GM19238 (cell line): ENCODE measurements at regions not wholly inside any gene's neighbourhood (a gene's known extent, or its start where the extent isn't known, plus 50 kb on each side); places are given as distances from the start of the nearest gene placed in this dataset.
"Not testable (repeated sequence)": the region's sequence is repeated elsewhere in the genome, so short reads cannot be mapped to it uniquely, and the experiment has no call there.

Experiments
- DNase-seq: peaks from one replicate; pipeline ENCODE4 v3.0.0; 2011; ENCODE audit warnings: low spot score; ENCODE audit not compliant: insufficient read length

- DNase-seq: no peak
Observed at GRCh38 chr10:44114441-44114840, 270.5 kb downstream of the CXCL12 start.

GRCh38 chr10:44112280-44112679, 272.6 kb downstream of the CXCL12 start:
- not testable (repeated sequence) for DNase-seq

GRCh38 chr10:44105696-44106095, 279.2 kb downstream of the CXCL12 start:
- no peak for DNase-seq

GRCh38 chr10:44102726-44103255, 282.1 kb downstream of the CXCL12 start:
- DNase-seq: no peak

GRCh38 chr10:44101082-44101481, 283.8 kb downstream of the CXCL12 start:
- DNase-seq: no peak

- DNase-seq: no peak
Observed at GRCh38 chr10:44099511-44099910, 285.4 kb downstream of the CXCL12 start.

GRCh38 chr10:44096217-44096616, 288.7 kb downstream of the CXCL12 start:
- not testable (repeated sequence) for DNase-seq

GRCh38 chr10:44089671-44090070, 295.2 kb downstream of the CXCL12 start:
- DNase-seq: no peak

GRCh38 chr10:44087403-44087802, 297.5 kb downstream of the CXCL12 start:
- DNase-seq: no peak

- DNase-seq: no peak
Observed at GRCh38 chr10:44083719-44084400, 301.0 kb downstream of the CXCL12 start.

- DNase-seq: no peak
Observed at GRCh38 chr10:44071479-44071878, 313.4 kb downstream of the CXCL12 start.

GRCh38 chr10:44070282-44070681, 314.6 kb downstream of the CXCL12 start:
- no peak for DNase-seq

GRCh38 chr10:44069573-44069972, 315.3 kb downstream of the CXCL12 start:
- no peak for DNase-seq

- no peak for DNase-seq
Observed at GRCh38 chr10:44068716-44069482, 316.0 kb downstream of the CXCL12 start.

- DNase-seq: no peak
Observed at GRCh38 chr10:44067432-44067831, 317.5 kb downstream of the CXCL12 start.

- no peak for DNase-seq
Observed at GRCh38 chr10:44066527-44067255, 318.2 kb downstream of the CXCL12 start.

- no peak for DNase-seq
Observed at GRCh38 chr10:44065788-44066526, 318.9 kb downstream of the CXCL12 start.

- no peak for DNase-seq
Observed at GRCh38 chr10:44064987-44065787, 319.7 kb downstream of the CXCL12 start.

GRCh38 chr10:44064317-44064716, 320.6 kb downstream of the CXCL12 start:
- DNase-seq: no peak

- no peak for DNase-seq
Observed at GRCh38 chr10:44063686-44064085, 321.2 kb downstream of the CXCL12 start.
